Lower lobe of right lung (tissue), 2 donors: ENCODE measurements at regions not wholly inside any gene's neighbourhood (a gene's known extent, or its start where the extent isn't known, plus 50 kb on each side); places are given as distances from the start of the nearest gene placed in this dataset.

Experiments used
- ATAC-seq, 2 donors: fragments of 200-7000 bp; cut with Tn5 transposase; one replicate each; pipeline ENCODE4 v1.9.1; 2020 to 2022; ENCODE audit warnings: mild to moderate bottlenecking in 2 of 2, moderate library complexity in 2 of 2
- DNase-seq: peaks from one replicate; pipeline ENCODE4 v3.0.0-alpha.2; 2020
- H3K27ac ChIP-seq: fragments of 200-600 bp; one replicate; pipeline ENCODE4 v1.8.0; 2022
- H3K27me3 ChIP-seq: fragments of 200-600 bp; one replicate; pipeline ENCODE4 v1.8.0; 2022; ENCODE audit warnings: low read depth
- H3K36me3 ChIP-seq: fragments of 200-600 bp; one replicate; pipeline ENCODE4 v1.8.0; 2022; ENCODE audit warnings: mild to moderate bottlenecking
- H3K4me1 ChIP-seq: fragments of 200-600 bp; one replicate; pipeline ENCODE4 v1.8.0; 2022
- H3K4me3 ChIP-seq: fragments of 200-600 bp; one replicate; pipeline ENCODE4 v1.8.0; 2022; ENCODE audit warnings: mild to moderate bottlenecking
- H3K9me3 ChIP-seq: fragments of 200-600 bp; one replicate; pipeline ENCODE4 v1.8.0; 2022
- intact Hi-C: fragments of 100-400 bp; cut with DNase I; formaldehyde crosslinking; loops from one replicate; pipeline ENCODE4 v1.11.0; 2022
- TF ChIP-seq, protein P1 (sequence below): fragments of 200-600 bp; IDR thresholded peaks from one replicate; pipeline ENCODE4 v1.8.0; 2022; ENCODE audit warnings: antibody characterized with exemption, mild to moderate bottlenecking
- donor health status: DM: no; HTN: yes; CAD: no; lungs with severe emphysema.

DNA sequence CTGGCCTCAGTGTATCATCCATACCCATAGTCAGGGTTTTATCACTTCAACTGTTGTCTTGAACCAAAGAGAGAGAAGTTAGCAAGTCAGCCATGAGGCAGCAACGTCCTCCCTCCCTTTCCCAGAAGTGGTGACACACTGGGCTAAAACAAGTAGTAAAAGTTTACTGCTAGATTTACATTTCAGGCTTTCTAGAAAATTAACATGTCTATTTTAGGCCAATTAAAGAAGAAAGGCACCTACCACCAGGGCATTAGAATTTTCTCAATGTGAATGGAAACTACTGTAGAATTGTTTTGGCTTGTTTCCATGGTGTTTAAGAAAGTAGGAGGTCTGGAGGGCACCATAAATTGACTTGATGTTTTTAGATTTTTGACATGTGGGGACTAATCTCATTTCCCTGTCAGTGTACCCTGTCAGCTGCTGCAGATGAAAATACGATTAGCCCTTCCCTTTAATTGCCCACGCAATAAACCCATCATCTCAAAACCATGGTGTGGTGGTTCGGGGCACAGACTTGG is 121.8 kb upstream of the ELL2 start:
- H3K36me3 ChIP-seq: no peaks in the 10 kb centered on the region
- H3K27me3 ChIP-seq: no peaks in the 10 kb centered on the region
- H3K4me1 ChIP-seq: no peaks in the 10 kb centered on the region
- H3K4me3 ChIP-seq: no peak overlapping the region
- intact Hi-C loops: no loop called here
- TF ChIP-seq, protein P1, sequence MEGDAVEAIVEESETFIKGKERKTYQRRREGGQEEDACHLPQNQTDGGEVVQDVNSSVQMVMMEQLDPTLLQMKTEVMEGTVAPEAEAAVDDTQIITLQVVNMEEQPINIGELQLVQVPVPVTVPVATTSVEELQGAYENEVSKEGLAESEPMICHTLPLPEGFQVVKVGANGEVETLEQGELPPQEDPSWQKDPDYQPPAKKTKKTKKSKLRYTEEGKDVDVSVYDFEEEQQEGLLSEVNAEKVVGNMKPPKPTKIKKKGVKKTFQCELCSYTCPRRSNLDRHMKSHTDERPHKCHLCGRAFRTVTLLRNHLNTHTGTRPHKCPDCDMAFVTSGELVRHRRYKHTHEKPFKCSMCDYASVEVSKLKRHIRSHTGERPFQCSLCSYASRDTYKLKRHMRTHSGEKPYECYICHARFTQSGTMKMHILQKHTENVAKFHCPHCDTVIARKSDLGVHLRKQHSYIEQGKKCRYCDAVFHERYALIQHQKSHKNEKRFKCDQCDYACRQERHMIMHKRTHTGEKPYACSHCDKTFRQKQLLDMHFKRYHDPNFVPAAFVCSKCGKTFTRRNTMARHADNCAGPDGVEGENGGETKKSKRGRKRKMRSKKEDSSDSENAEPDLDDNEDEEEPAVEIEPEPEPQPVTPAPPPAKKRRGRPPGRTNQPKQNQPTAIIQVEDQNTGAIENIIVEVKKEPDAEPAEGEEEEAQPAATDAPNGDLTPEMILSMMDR: no peak
- DNase-seq: no peak
- H3K27ac ChIP-seq: no peak overlapping the region
- no peaks in the 10 kb centered on the region for H3K9me3 ChIP-seq
- no peak for ATAC-seq

GRCh38 chr5:96081276-96081858 is 119.7 kb upstream of the ELL2 start:
- no peaks in the 10 kb centered on the region for H3K36me3 ChIP-seq
- H3K4me3 ChIP-seq: no peak overlapping the region
- ATAC-seq (no peak), DNase-seq (no peak)
- no peaks in the 10 kb centered on the region for H3K27me3 ChIP-seq
- no peak overlapping the region for H3K27ac ChIP-seq
- no peaks in the 10 kb centered on the region for H3K9me3 ChIP-seq
- TF ChIP-seq, protein P1: no peak
- no peaks in the 10 kb centered on the region for H3K4me1 ChIP-seq
- intact Hi-C loops: no loop called here

GRCh38 chr5:96080557-96080956 is 118.9 kb upstream of the ELL2 start:
- Histone ChIP-seq H3K36me3 (no peaks in the 10 kb centered on the region), H3K9me3 (no peaks in the 10 kb centered on the region), H3K4me1 (no peaks in the 10 kb centered on the region), H3K27ac (no peak overlapping the region), H3K27me3 (no peaks in the 10 kb centered on the region), H3K4me3 (no peak overlapping the region)
- TF ChIP-seq, protein P1: no peak
- intact Hi-C loops: no loop called here
- no peak for DNase-seq
- peak in 1 of 2 donors; percentile 32 for ATAC-seq

GRCh38 chr5:96079962-96080361 is 118.3 kb upstream of the ELL2 start:
- Histone ChIP-seq H3K27me3 (no peaks in the 10 kb centered on the region), H3K36me3 (no peaks in the 10 kb centered on the region), H3K9me3 (no peaks in the 10 kb centered on the region), H3K4me3 (no peak overlapping the region), H3K27ac (no peak overlapping the region), H3K4me1 (no peaks in the 10 kb centered on the region)
- TF ChIP-seq, protein P1: no peak
- intact Hi-C loops: no loop called here
- no peak for ATAC-seq
- no peak for DNase-seq

DNA sequence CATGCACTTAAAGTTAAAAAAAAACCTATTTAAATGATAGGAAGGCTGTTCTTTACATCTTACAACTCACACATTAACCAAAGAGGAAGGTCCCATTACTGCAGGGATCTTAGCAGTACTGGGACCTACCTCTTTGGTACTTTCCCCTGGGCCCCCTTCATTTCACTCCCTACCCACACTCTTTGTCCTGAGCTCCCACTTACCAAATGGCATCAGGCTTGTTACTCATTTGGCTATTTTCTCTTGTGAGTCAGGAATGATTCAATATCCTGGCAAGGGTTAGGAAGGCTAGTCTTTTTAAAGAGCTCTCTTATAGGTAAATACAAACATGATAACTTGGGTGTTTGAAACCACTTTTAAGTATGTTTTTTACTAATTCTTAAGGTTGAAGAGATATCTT is 117.4 kb upstream of the ELL2 start:
- no peaks in the 10 kb centered on the region for H3K4me1 ChIP-seq
- H3K4me3 ChIP-seq: no peak overlapping the region
- intact Hi-C loops: no loop called here
- ATAC-seq (no peak), DNase-seq (no peak)
- H3K27ac ChIP-seq: no peak overlapping the region
- TF ChIP-seq, protein P1: no peak
- no peaks in the 10 kb centered on the region for H3K36me3 ChIP-seq
- H3K27me3 ChIP-seq: no peaks in the 10 kb centered on the region
- H3K9me3 ChIP-seq: no peaks in the 10 kb centered on the region
